Liver (tissue), 3 donors: ENCODE measurements at regions not wholly inside any gene's neighbourhood (a gene's known extent, or its start where the extent isn't known, plus 50 kb on each side); places are given as distances from the start of the nearest gene placed in this dataset.

ENCODE experiments used
- ATF3 ChIP-seq: IDR thresholded peaks from 2 replicates; pipeline ENCODE4 v1.6.1; 2016; ENCODE audit warnings: antibody characterized with exemption
- CTCF ChIP-seq: fragments of 150-350 bp; IDR thresholded peaks from 2 replicates; pipeline ENCODE4 v1.5.1; 2017; ENCODE audit warnings: improper control_type of control experiment, low read depth, low read length; ENCODE audit not compliant: missing input control
- FOXA1 ChIP-seq: IDR thresholded peaks from 2 replicates; pipeline ENCODE4 v1.6.1; 2016; ENCODE audit warnings: antibody characterized with exemption
- GABPA ChIP-seq, 2 donors: IDR thresholded peaks in 1 of 2; conservative IDR thresholded peaks in 1 of 2; 2 replicates each; pipeline ENCODE4 v1.6.1; 2016; ENCODE audit warnings: antibody characterized with exemption in 2 of 2, mild to moderate bottlenecking in 1 of 2, moderate library complexity in 1 of 2
- JUND ChIP-seq, 2 donors: IDR thresholded peaks; 2 replicates each; pipeline ENCODE4 v1.6.1; 2016; ENCODE audit warnings: antibody characterized with exemption in 2 of 2
- REST ChIP-seq: IDR thresholded peaks from 2 replicates; pipeline ENCODE4 v1.6.1; 2016; ENCODE audit warnings: antibody characterized with exemption, mild to moderate bottlenecking
- SP1 ChIP-seq: IDR thresholded peaks from 2 replicates; pipeline ENCODE4 v1.6.1; 2018; ENCODE audit warnings: antibody characterized with exemption, mild to moderate bottlenecking
- donor health status: healthy.
- donor health status: healthy.

GRCh38 chr4:159425737-159426305, 322.9 kb downstream of the RAPGEF2 start:
- TF ChIP-seq JUND (IDR thresholded peaks at IDR 0.05) (no peak), CTCF (no peak), FOXA1 (no peak), SP1 (no peak), REST (no peak), GABPA (IDR thresholded peaks at IDR 0.05 in 1 of 2, conservative IDR thresholded peaks at IDR 0.05 in 1 of 2) (no peak), ATF3 (no peak)
